HL-60/S4 treated with phorbol 12-myristate 13-acetate at 8.2 ng/mL for 4 days and 3 days (cell line): ENCODE measurements at regions not wholly inside any gene's neighbourhood (a gene's known extent, or its start where the extent isn't known, plus 50 kb on each side); places are given as distances from the start of the nearest gene placed in this dataset.

Source experiments
- in situ Hi-C: fragments of 300-500 bp; cut with MboI; formaldehyde crosslinking; loops from 2 replicates; pipeline ENCODE4 v1.15.0; 2022; ENCODE audit warnings: low sequenced_read_pairs

DNA sequence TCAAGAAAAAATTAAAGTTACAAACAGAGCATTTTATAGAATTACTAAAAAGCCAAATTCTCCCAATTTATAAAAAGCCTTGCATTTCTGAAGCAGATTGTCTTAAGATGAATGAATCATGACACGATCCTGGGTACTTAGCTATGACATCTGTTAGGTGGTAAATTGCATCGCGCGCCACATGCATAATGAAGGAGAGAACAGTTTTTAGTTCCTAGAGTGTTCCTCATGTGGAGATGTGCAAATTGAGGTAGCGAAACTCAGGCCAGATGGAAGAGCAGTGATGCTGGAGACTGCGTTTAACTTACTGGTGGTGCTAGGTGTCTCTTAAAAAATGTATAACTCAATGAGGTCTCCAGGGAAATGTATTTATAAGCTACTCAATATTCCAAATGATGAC, 516.1 kb downstream of the EFNA5 start:
- in situ Hi-C loops, result no loop called here

DNA sequence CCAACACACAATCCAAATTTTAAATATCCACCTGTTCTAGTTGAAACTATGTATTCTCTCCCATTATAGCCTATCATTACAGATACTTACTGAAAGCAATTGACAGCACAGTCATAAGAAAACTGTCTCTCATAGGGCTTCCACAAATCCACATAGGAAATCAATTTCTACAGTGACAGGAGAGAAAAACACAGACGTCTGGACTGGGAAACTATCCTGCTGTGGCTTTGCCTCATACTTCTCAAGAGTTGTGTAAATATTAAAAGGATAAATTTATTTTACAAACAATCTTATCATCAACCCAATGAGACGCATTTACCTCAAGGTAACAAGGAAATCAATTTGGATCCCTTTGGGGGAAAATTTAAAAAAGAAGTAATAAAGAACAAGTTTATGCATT, 517.5 kb downstream of the EFNA5 start:
- in situ Hi-C loops, result no loop called here

- in situ Hi-C loops, result no loop called here
Measured at GRCh38 chr5:107149243-107150005, 521.3 kb downstream of the EFNA5 start.

GRCh38 chr5:107147589-107147988, 523.1 kb downstream of the EFNA5 start:
- in situ Hi-C loops, result no loop called here

GRCh38 chr5:107146901-107147300, 523.8 kb downstream of the EFNA5 start:
- in situ Hi-C loops, result no loop called here

DNA sequence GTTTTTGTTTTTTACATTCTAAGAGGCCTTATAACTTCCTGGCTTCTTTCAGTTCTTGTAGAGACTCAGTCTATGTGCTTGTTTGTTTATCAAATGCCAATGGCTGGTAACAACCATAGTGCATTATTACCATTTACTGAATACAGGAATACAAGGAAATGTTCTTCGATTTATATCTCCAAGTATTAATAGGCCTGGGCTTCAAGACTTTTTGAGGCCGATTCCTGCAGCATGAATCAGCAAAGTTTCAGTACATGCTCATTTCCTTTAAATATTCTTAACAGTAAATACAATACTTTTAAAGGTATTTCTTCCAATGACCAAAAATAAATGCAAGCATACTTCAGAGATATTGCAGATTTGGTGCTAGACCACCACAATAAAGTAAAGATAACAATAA, 535.3 kb downstream of the EFNA5 start:
- in situ Hi-C loops, result no loop called here

DNA sequence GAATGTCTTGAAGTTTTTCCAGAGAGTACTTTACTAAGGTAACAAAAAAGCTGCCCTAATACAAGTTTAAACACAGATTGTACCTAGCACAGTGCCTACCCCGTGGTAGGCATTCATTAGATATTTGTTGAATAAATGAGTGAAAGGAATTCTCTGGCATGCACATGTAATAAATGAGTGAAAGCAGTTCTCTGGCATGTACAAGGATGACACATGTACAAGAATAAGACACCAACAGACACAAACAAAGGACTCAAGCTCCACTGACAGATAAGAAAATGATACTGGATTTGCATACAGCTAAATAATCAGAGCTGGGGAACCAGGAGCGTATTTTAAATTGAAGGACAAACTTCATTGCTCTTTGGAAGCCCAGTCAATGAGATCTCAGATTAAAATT, 535.8 kb downstream of the EFNA5 start:
- in situ Hi-C loops, result no loop called here

DNA sequence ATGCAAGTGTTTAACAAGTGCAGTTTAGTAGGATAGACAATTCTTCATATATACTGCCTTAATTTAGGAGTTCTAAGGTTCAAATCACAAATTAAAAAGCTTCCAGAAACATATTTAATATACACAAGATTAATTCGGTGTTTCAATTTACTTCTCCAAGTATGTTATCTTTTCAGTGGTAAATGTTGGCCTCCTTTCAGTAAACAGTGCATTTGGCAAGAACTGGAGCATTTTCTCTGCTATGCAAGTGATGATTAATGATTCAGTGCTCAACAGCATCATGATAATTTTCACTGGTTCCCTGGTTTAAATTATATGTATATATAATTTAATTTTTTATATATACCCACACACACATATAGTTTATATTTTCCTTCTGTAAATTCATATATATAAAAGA, 541.7 kb downstream of the EFNA5 start:
- in situ Hi-C loops, result no loop called here

GRCh38 chr5:107127878-107128277, 542.9 kb downstream of the EFNA5 start:
- in situ Hi-C loops, result no loop called here

- in situ Hi-C loops, result no loop called here
Measured at GRCh38 chr5:107126341-107126740, 544.4 kb downstream of the EFNA5 start.

GRCh38 chr5:107124376-107124775, 546.4 kb downstream of the EFNA5 start:
- in situ Hi-C loops, result no loop called here

DNA sequence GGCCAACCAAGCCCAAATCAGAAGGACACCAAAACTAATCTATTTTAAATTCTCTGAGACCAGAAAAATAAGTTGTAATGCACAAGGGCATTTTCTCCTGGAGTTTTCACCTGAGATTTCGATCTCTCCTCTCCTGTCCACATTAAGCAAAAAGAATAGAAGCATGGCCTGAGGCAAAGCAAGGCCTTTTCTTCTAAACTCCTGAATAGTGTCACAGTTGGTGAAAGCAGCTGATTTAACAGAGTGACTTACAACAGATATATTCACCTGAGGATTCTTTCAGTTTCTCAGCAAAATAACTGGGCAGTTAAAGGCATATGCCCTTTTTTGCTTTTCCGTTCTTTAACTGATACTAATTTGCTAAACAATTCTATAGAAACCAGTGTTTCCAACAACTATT, 547.7 kb downstream of the EFNA5 start:
- in situ Hi-C loops, result no loop called here

DNA sequence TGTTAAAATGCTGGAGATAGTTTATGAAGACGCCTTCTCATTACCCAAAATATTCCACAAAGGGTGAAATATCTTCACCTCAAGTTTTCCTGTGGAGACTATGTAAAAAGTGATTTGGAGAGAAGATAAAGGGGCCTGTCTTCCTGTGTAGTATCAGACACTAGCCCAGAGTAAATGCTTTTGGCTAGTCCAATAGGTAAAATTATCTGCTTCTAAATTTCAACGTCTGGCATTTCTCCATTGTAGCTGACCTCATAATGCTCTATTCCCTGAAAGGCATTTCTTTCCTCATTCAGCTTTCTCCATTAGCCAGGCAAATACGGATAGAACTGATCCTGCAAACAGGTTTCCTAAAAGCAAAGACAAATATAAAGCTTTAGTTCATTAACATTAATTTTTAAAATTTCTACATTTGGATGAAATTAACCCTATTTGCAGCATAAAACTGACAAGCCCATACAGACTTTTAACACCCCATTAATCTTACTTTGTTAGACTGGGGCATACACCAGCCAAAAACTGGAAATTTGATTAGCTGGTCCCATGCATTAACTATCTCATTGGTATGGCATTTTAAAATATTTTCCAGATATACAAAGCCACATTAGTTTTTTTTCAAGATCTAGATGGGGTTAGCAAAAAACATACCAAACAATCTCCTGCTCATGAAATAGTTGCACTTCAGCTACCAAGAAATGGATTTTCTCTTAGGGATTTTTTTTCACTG, 548.8 kb downstream of the EFNA5 start:
- in situ Hi-C loops, result no loop called here

DNA sequence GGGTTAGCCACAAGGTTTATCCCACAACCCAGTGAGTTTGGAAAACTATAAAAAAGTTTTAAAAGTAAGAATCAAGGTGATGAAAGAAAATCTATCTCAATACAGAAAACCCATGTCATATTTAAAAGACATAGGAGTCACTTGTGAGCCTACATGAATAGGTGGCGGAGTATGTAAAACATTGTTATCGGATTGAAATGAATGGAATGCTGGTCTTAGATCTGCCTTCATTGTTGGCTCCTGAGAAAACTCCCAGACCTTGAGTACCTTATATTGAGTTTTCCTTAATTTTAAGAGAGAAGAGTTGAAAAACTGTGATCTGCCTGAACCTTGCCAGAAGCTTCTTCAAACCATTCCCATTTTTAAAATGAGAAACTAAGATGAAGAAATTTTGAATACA, 551.1 kb downstream of the EFNA5 start:
- in situ Hi-C loops, result no loop called here

DNA sequence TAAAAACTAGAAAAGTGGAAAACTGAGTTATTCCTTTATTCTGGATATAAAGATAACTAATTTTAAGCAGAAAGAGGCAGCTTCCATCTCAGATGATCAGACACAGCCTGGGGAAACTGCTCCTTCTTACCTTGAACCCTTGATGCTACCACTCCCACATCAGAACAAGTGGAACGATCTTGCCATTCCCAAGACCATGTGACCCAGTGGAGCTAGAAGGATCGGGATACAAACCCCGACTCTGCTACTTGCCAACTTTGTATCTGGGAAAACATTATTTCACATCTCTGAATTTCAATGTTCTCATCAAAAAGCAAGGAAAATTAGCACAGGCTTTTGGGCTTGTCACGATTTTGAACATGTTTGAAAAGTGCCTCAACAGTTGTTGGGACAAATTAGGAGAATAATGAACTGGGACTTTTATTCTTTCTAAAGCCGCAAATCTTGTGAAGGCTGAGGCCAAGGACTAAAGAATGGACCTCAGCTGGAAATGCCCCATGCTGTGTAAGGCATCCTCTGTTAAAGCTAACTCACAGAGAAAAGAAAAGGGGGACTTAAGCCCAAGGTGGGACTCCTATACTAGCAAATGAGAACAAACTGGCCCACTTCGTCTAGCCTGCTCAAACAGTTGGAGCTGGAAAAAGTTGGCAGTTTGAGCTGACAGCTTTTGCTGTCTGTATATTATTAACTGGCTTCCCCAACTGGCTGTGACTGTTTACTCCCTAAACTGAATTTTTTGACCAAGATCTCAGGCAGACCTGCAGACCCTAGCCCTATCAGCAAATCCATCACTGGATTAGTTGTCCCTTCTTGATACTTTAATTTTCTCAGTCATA, 552.3 kb downstream of the EFNA5 start:
- in situ Hi-C loops, result no loop called here

GRCh38 chr5:107112216-107112615, 558.5 kb downstream of the EFNA5 start:
- in situ Hi-C loops, result no loop called here

GRCh38 chr5:107104040-107104995, 566.4 kb downstream of the EFNA5 start:
- in situ Hi-C loops, result no loop called here

DNA sequence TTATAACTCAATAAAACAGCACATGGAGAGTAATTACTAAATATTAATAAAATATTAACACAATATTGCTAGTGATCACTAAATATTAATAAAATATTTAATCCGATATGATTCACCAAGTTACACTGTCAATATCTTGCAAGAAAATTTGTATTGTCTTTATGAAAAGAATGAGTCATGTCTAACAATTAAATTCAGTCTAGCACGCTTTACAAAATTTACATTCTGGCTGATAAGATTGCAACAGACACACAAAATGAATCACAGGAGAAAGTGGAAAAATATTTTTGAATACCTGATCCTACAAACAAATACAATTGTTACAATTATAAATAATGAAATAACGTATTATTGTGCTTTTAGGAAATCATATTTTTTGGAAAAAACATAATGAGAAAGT, 567.2 kb downstream of the EFNA5 start:
- in situ Hi-C loops, result no loop called here

DNA sequence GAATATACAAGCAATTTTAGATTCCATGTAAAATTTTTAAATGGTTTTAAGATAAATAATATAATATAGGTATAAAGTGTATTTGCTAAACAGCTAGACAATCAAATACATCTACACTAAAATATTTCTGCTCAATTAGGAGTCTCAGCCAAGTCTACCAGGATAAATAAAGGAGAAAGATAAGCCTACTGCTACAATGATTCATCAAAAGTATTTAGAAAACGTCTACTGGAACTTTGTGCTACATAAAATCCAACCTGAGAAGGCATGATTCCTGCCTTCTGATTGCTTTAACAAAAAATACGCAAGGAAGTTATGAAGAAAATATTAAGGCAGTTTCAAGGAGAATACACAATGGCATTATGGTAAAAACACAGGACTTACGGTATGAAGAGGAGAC, 570.6 kb downstream of the EFNA5 start:
- in situ Hi-C loops, result no loop called here

DNA sequence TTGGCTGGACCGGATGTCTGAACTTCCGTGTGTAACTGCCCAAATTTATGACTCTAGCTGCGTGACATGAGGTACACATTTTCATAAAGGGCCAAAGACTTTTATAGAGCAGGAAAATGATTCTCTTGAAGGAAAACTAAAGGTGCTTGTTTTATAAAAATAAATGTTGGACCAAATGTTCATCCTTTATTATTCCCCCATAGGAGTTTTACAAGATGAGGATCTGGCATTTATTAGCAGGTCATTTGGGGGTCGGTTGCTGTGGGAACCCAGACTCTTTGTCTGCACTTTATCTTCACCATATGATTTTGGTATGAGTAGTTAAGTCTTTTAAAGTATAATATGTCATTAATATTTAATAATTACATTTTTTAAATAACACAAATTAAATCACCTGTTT, 571.2 kb downstream of the EFNA5 start:
- in situ Hi-C loops, result no loop called here

- in situ Hi-C loops, result no loop called here
Measured at GRCh38 chr5:107092695-107093094, 578.0 kb downstream of the EFNA5 start.
